Motor neuron (in vitro differentiated cells): ENCODE measurements at regions not wholly inside any gene's neighbourhood (a gene's known extent, or its start where the extent isn't known, plus 50 kb on each side); places are given as distances from the start of the nearest gene placed in this dataset.

ENCODE experiments used
- ATAC-seq, 8 experiments: fragments of 200-7000 bp; cut with Tn5 transposase; replicated peaks in 6 of 8; 2 replicates each; pipeline ENCODE4 v1.8.0; 2021; ENCODE audit warnings: mild to moderate bottlenecking in 8 of 8, moderate library complexity in 8 of 8
- H3K27ac ChIP-seq, 2 donors: fragments of 250-450 bp; sonication (Bioruptor Pico); 2 replicates each; pipeline ENCODE4 v1.9.0; 2021; ENCODE audit warnings: antibody characterized with exemption in 2 of 2, mild to moderate bottlenecking in 2 of 2, moderate library complexity in 1 of 2
- H3K4me1 ChIP-seq, 2 donors: fragments of 250-450 bp; sonication (Bioruptor Pico); replicated peaks in 1 of 2; 2 replicates each; pipeline ENCODE4 v1.6.1; 2021; ENCODE audit warnings: antibody characterized with exemption in 2 of 2, mild to moderate bottlenecking in 2 of 2, moderate library complexity in 1 of 2
- H3K4me3 ChIP-seq, 5 donors: fragments of 250-450 bp; sonication (Bioruptor Pico); 2 replicates each; pipeline ENCODE4 v1.9.0; 2021; ENCODE audit warnings: antibody characterized with exemption in 5 of 5, mild to moderate bottlenecking in 5 of 5, moderate library complexity in 4 of 5
- WGBS, 10 experiments: fragments of 450-650 bp; shearing (Covaris generic); methylation state at CpG; one replicate each; pipeline ENCODE4 v1.0.0; 2022; 5-methylcytosine and 5-hydroxymethylcytosine counted together
- in situ Hi-C, 9 experiments: fragments of 400-800 bp; cut with MboI; loops; one replicate each; pipeline ENCODE4 v1.15.0; 2021; ENCODE audit warnings: low sequenced_read_pairs in 9 of 9, low pct_unique_long_range_greater_than_20kb in 2 of 9; ENCODE audit not compliant: unreplicated experiment in 9 of 9

- peak in 3 of 8 experiments; percentile 16 to 64 (median 59) for ATAC-seq
- WGBS, 10 experiments = 0 to 100% (median 79%) methylated on average over 1 to 5 of the region's 6 CpGs
- Histone ChIP-seq H3K27ac (no peak overlapping the region), H3K4me3 (no peak overlapping the region), H3K4me1 (no peaks in the 10 kb centered on the region)
- in situ Hi-C loops = no loop called here
Observed at GRCh38 chr12:27186022-27186839, 57.9 kb upstream of the STK38L start.

- no peak overlapping the region for H3K4me3 ChIP-seq
- H3K27ac ChIP-seq = no peak overlapping the region
- WGBS, 10 experiments = 70 to 98% (median 90%) methylated on average over 1 to 7 of the region's 7 CpGs
- no peaks in the 10 kb centered on the region for H3K4me1 ChIP-seq
- in situ Hi-C loops = no loop called here
- ATAC-seq = no peak
Observed at GRCh38 chr12:27187697-27188096, 56.4 kb upstream of the STK38L start.

- in situ Hi-C loops = no loop called here
- Histone ChIP-seq H3K4me1 (no peaks in the 10 kb centered on the region), H3K4me3 (no peak overlapping the region), H3K27ac (no peak overlapping the region)
- 53 to 100% (median 85%) methylated on average over 1 to 2 of the region's 2 CpGs; no CpG with 5 or more reads in 1 of the 10 experiments for WGBS, 10 experiments
- ATAC-seq = peak in 1 of 8 experiments; percentile 64
Observed at GRCh38 chr12:27190761-27191160, 53.3 kb upstream of the STK38L start.

GRCh38 chr12:27191531-27191930, 52.6 kb upstream of the STK38L start:
- Histone ChIP-seq H3K4me1 (no peaks in the 10 kb centered on the region), H3K27ac (no peak overlapping the region), H3K4me3 (no peak overlapping the region)
- in situ Hi-C loops = no loop called here
- no peak for ATAC-seq
- 80 to 100% (median 100%) methylated on average over 1 to 2 of the region's 2 CpGs; no CpG with 5 or more reads in 5 of the 10 experiments for WGBS, 10 experiments

GRCh38 chr12:27192118-27192802, 51.8 kb upstream of the STK38L start:
- in situ Hi-C loops = no loop called here
- Histone ChIP-seq H3K4me3 (no peak overlapping the region), H3K27ac (no peak overlapping the region), H3K4me1 (no peaks in the 10 kb centered on the region)
- ATAC-seq = no peak
- 50 to 85% (median 80%) methylated on average over 1 to 5 of the region's 5 CpGs; no CpG with 5 or more reads in 3 of the 10 experiments for WGBS, 10 experiments

GRCh38 chr12:27193106-27193505, 51.0 kb upstream of the STK38L start:
- in situ Hi-C loops = no loop called here
- Histone ChIP-seq H3K27ac (no peak overlapping the region), H3K4me3 (no peak overlapping the region), H3K4me1 (no peaks in the 10 kb centered on the region)
- 14 to 90% (median 75%) methylated on average over 1 to 2 of the region's 2 CpGs; no CpG with 5 or more reads in 1 of the 10 experiments for WGBS, 10 experiments
- ATAC-seq = peak in 1 of 8 experiments; percentile 16

GRCh38 chr12:27193854-27194544, 50.1 kb upstream of the STK38L start:
- no peaks in the 10 kb centered on the region for H3K4me1 ChIP-seq
- 0 to 100% (median 84%) methylated on average over 1 to 2 of the region's 2 CpGs for WGBS, 10 experiments
- H3K27ac ChIP-seq = no peak overlapping the region
- no peak overlapping the region for H3K4me3 ChIP-seq
- in situ Hi-C loops = no loop called here
- ATAC-seq = peak in 5 of 8 experiments; percentile 17 to 86 (median 41)
